B cell (primary cell): ENCODE measurements at regions not wholly inside any gene's neighbourhood (a gene's known extent, or its start where the extent isn't known, plus 50 kb on each side); places are given as distances from the start of the nearest gene placed in this dataset.

Experiments
- ATAC-seq: fragments of 200-7000 bp; cut with Tn5 transposase; one replicate; pipeline ENCODE4 v1.10.0; 2021; ENCODE audit warnings: low read depth, mild to moderate bottlenecking, moderate number of reproducible peaks, moderate library complexity
- CTCF ChIA-PET: fragments of 350-600 bp; sonication (Branson Sonifier 250); formaldehyde crosslinking; loops from one replicate; lab custom pipeline; 2021; ENCODE audit warnings: antibody characterized with exemption, inconsistent platforms; lab: Charles Lee
- POLR2A ChIA-PET: fragments of 350-600 bp; sonication (Branson Sonifier 250); formaldehyde crosslinking; loops from one replicate; lab custom pipeline; 2021; ENCODE audit warnings: antibody characterized with exemption; lab: Charles Lee
- DNase-seq: peaks from one replicate; pipeline ENCODE4 v3.0.0; 2013
- H2AFZ ChIP-seq: 2 replicates; pipeline ENCODE4 v1.6.1; 2012; ENCODE audit warnings: mild to moderate bottlenecking, low read depth, low read length; ENCODE audit not compliant: insufficient read depth, poor library complexity, severe bottlenecking
- H3K27ac ChIP-seq, 2 donors: 1 replicate in 1 of 2; 2 replicates in 1 of 2; pipeline ENCODE4 v1.5.1; 2012 to 2013; ENCODE audit warnings: low read length in 2 of 2, mild to moderate bottlenecking in 2 of 2, moderate library complexity in 1 of 2
- H3K27me3 ChIP-seq, 4 experiments: fragments of 200-600 bp in 1 of 4; sonication (generic) in 1 of 4; replicated peaks in 1 of 4; 1 replicate in 2 of 4; 2 replicates in 2 of 4; pipeline versions ENCODE4 v1.6.1 to v1.7.0; 2013 to 2016; ENCODE audit warnings: low read length in 3 of 4, mild to moderate bottlenecking in 2 of 4, mixed read lengths in 1 of 4, moderate library complexity in 1 of 4; ENCODE audit not compliant: insufficient read depth in 4 of 4, control insufficient read depth in 3 of 4; ENCODE audit errors: control extremely low read depth in 1 of 4
- H3K36me3 ChIP-seq, 2 experiments: replicated peaks in 1 of 2; 1 replicate in 1 of 2; 2 replicates in 1 of 2; pipeline versions ENCODE4 v1.6.1 to v1.7.1; 2013; ENCODE audit warnings: low read length in 1 of 2; ENCODE audit not compliant: insufficient read depth in 2 of 2, control insufficient read depth in 1 of 2; ENCODE audit errors: control extremely low read depth in 1 of 2, extremely low read depth in 1 of 2
- H3K4me1 ChIP-seq, 2 donors: fragments of 200-600 bp in 1 of 2; sonication (generic) in 1 of 2; 1 replicate in 1 of 2; 2 replicates in 1 of 2; pipeline versions ENCODE4 v1.5.1 to v1.6.1; 2013 to 2017; ENCODE audit warnings: low read length in 2 of 2; ENCODE audit not compliant: control insufficient read depth in 2 of 2, insufficient read depth in 2 of 2
- H3K4me2 ChIP-seq: replicated peaks from 2 replicates; pipeline ENCODE3; 2012; ENCODE audit warnings: mild to moderate bottlenecking, low read depth, low read length; ENCODE audit not compliant: poor library complexity, severe bottlenecking
- H3K4me3 ChIP-seq, 5 experiments: fragments of 200-600 bp in 1 of 5; sonication (generic) in 1 of 5; 1 replicate in 3 of 5; 2 replicates in 2 of 5; pipeline versions ENCODE4 v1.5.1 to v1.7.0; 2011 to 2016; ENCODE audit warnings: low read length in 4 of 5, mild to moderate bottlenecking in 4 of 5, low read depth in 2 of 5, control low read depth in 1 of 5, moderate library complexity in 1 of 5; ENCODE audit not compliant: insufficient read depth in 1 of 5; ENCODE audit errors: control extremely low read depth in 1 of 5, extremely low read depth in 1 of 5
- H3K79me2 ChIP-seq: fragments of 200-600 bp; sonication (generic); one replicate; pipeline ENCODE4 v1.6.0; 2016; ENCODE audit warnings: low read length; ENCODE audit not compliant: control insufficient read depth, insufficient read depth
- H3K9ac ChIP-seq: fragments of 200-600 bp; sonication (generic); 2 replicates; pipeline ENCODE4 v1.6.1; 2017; ENCODE audit warnings: mild to moderate bottlenecking, low read length, moderate library complexity
- H3K9me3 ChIP-seq, 3 donors: one replicate each; pipeline versions ENCODE4 v1.6.1 to v1.7.1; 2013; ENCODE audit warnings: low read length in 2 of 3; ENCODE audit not compliant: control insufficient read depth in 2 of 3, insufficient read depth in 1 of 3; ENCODE audit errors: control extremely low read depth in 1 of 3
- H4K20me1 ChIP-seq: 2 replicates; pipeline ENCODE4 v1.6.0; 2012; ENCODE audit warnings: mild to moderate bottlenecking, low read length; ENCODE audit not compliant: insufficient read depth, control insufficient read depth, poor library complexity, severe bottlenecking
- H3K27ac Mint-ChIP-seq: one replicate; pipeline ENCODE4 v1.8.0; 2021; ENCODE audit warnings: mixed read lengths
- H3K27me3 Mint-ChIP-seq: one replicate; pipeline ENCODE4 v1.8.0; 2021; ENCODE audit warnings: mixed read lengths
- H3K4me1 Mint-ChIP-seq: one replicate; pipeline ENCODE4 v1.8.0; 2021; ENCODE audit warnings: mixed read lengths
- H3K4me3 Mint-ChIP-seq: one replicate; pipeline ENCODE4 v1.8.0; 2021; ENCODE audit warnings: mixed read lengths
- H3K9me3 Mint-ChIP-seq: one replicate; pipeline ENCODE4 v1.8.0; 2022; ENCODE audit warnings: mixed read lengths; ENCODE audit not compliant: insufficient read depth
- EZH2 ChIP-seq: IDR thresholded peaks from 2 replicates; pipeline ENCODE4 v1.6.1; 2012; ENCODE audit warnings: borderline replicate concordance, low read depth, mild to moderate bottlenecking, moderate library complexity, low read length; ENCODE audit not compliant: insufficient read depth, poor library complexity, severe bottlenecking
- WGBS: methylation state at CpG from one replicate; pipeline ENCODE4 v1.1.5; 2013; ENCODE audit warnings: missing lambda C conversion rate; ENCODE audit not compliant: insufficient coverage; 5-methylcytosine and 5-hydroxymethylcytosine counted together
- intact Hi-C: fragments of 100-400 bp; cut with micrococcal nuclease; formaldehyde crosslinking; loops from one replicate; pipeline ENCODE4 v1.10.0; 2022
- TF ChIP-seq, protein P1 (sequence below): fragments of 200-600 bp; IDR thresholded peaks from one replicate; pipeline ENCODE4 v1.8.0; 2022; ENCODE audit warnings: antibody characterized with exemption, mild to moderate bottlenecking

DNA sequence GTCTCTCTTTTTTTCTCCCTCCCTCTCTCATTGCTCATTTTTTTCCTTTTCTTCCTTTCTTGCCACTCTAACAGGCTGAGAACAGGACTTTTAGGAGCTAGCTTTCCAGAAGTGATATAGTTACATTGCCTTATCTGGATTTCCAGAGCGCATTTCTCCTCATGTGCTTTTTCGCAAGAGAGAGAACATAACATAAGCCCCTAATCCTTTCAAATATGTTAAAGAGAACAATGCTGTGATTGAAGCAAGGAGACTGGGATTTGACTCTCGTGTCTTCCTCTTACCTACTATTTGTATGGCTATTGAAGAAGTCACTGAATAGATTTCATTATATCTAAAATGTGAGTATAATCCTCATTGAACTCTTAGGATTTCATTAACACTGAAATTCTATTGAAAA, 101.2 kb upstream of the PRPS1L1 start:
- no peak overlapping the region for H3K4me2 ChIP-seq
- Mint-ChIP-seq H3K4me3 (no peak overlapping the region), H3K4me1 (no peaks in the 10 kb centered on the region), H3K27ac (no peak overlapping the region), H3K9me3 (no peaks in the 10 kb centered on the region), H3K27me3 (peaks cover 4% of the 10 kb centered on the region)
- H2AFZ ChIP-seq: no peak overlapping the region
- H3K4me3 ChIP-seq: no peak overlapping the region
- no peaks in the 10 kb centered on the region for H3K4me1 ChIP-seq
- ATAC-seq: no peak
- no peaks in the 10 kb centered on the region for H3K36me3 ChIP-seq
- H3K9ac ChIP-seq: no peak overlapping the region
- TF ChIP-seq, protein P1, sequence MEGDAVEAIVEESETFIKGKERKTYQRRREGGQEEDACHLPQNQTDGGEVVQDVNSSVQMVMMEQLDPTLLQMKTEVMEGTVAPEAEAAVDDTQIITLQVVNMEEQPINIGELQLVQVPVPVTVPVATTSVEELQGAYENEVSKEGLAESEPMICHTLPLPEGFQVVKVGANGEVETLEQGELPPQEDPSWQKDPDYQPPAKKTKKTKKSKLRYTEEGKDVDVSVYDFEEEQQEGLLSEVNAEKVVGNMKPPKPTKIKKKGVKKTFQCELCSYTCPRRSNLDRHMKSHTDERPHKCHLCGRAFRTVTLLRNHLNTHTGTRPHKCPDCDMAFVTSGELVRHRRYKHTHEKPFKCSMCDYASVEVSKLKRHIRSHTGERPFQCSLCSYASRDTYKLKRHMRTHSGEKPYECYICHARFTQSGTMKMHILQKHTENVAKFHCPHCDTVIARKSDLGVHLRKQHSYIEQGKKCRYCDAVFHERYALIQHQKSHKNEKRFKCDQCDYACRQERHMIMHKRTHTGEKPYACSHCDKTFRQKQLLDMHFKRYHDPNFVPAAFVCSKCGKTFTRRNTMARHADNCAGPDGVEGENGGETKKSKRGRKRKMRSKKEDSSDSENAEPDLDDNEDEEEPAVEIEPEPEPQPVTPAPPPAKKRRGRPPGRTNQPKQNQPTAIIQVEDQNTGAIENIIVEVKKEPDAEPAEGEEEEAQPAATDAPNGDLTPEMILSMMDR: no peak
- TF ChIP-seq EZH2: no peak
- no peak for DNase-seq
- CTCF ChIA-PET: interaction anchor here (1.1 kb wide), 1 partner anchor 9 kb away, joined by 3 read pairs; no protein-coding TSS in a partner anchor
- H3K27me3 ChIP-seq: no peaks in the 10 kb centered on the region
- intact Hi-C loops: no loop called here
- H3K9me3 ChIP-seq: no peaks in the 10 kb centered on the region
- no CpG with 5 or more reads among the region's 3 CpGs for WGBS
- no peak overlapping the region for H3K27ac ChIP-seq
- no peaks in the 10 kb centered on the region for H3K79me2 ChIP-seq
- H4K20me1 ChIP-seq: no peaks in the 10 kb centered on the region
- POLR2A ChIA-PET: no interaction called here

DNA sequence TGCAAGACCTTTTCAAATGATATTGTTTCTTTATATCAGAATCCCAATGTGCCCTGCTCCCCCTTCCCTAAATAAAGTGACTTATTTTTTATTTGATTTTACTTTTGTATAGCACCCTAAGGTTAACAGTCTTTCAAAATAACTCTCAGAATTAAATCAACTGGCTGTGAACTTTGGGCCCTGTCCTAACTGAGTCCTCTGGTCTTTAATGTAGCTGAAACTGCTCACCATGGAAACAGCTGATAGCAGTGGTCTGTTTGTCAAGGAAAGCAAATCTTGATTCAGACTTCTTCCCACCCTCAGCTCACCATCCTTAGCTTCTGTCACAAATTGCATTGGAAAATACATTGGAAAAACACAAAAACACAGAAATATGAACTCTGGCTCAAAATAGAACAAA, 105.2 kb upstream of the PRPS1L1 start:
- no peaks in the 10 kb centered on the region for H4K20me1 ChIP-seq
- H3K4me1 ChIP-seq: no peaks in the 10 kb centered on the region
- H3K4me3 ChIP-seq: no peak overlapping the region
- H3K27ac Mint-ChIP-seq: no peak overlapping the region
- no peaks in the 10 kb centered on the region for H3K27me3 ChIP-seq
- H3K9me3 ChIP-seq: no peaks in the 10 kb centered on the region
- DNase-seq (no peak), ATAC-seq (no peak)
- no peak overlapping the region for H3K4me3 Mint-ChIP-seq
- no peak for TF ChIP-seq EZH2
- TF ChIP-seq, protein P1: no peak
- H3K9ac ChIP-seq: no peak overlapping the region
- intact Hi-C loops: no loop called here
- no peaks in the 10 kb centered on the region for H3K9me3 Mint-ChIP-seq
- no peak overlapping the region for H3K4me2 ChIP-seq
- no peak overlapping the region for H3K27ac ChIP-seq
- H3K4me1 Mint-ChIP-seq: no peaks in the 10 kb centered on the region
- ChIA-PET CTCF (no interaction called here), POLR2A (no interaction called here)
- peaks cover 4% of the 10 kb centered on the region for H3K27me3 Mint-ChIP-seq
- no peaks in the 10 kb centered on the region for H3K36me3 ChIP-seq
- H3K79me2 ChIP-seq: no peaks in the 10 kb centered on the region
- H2AFZ ChIP-seq: no peak overlapping the region
